Uterus (tissue), 2 donors: ENCODE measurements at regions not wholly inside any gene's neighbourhood (a gene's known extent, or its start where the extent isn't known, plus 50 kb on each side); places are given as distances from the start of the nearest gene placed in this dataset.

Source experiments
- POLR2A ChIP-seq, 2 donors: fragments of 450-650 bp; IDR thresholded peaks; one replicate each; pipeline ENCODE4 v1.6.1; 2016; ENCODE audit warnings: antibody characterized with exemption in 2 of 2, mild to moderate bottlenecking in 1 of 2, moderate library complexity in 1 of 2
- TF ChIP-seq, protein P1 (sequence below), 4 experiments: fragments of 200-600 bp in 2 of 4; fragments of 450-650 bp in 2 of 4; sonication (generic) in 2 of 4; IDR thresholded peaks; one replicate each; pipeline ENCODE4 v1.5.1; 2016 to 2019; ENCODE audit warnings: antibody characterized with exemption in 4 of 4, mild to moderate bottlenecking in 2 of 4, moderate library complexity in 1 of 4

DNA sequence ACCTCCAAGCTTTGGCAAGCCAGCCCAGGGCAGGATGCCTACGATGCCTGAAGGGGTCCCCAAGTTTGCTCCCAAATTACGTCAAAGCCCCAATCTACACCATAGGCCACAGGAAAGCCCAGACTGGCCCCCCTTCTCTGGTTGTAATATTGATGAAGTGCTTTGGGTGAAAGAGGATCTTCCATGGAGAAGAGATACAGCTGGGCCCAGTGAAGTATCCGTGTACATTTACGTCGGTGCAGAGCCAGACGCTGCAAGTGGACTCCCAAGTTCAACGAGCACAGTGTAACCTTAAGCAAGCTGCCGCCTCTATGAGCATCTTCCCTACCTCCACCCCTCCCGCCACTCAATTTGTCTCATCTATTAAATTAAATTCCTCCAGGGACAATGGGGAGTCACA lies 100.1 kb upstream of the TPM1 start:
- TF ChIP-seq, protein P1, sequence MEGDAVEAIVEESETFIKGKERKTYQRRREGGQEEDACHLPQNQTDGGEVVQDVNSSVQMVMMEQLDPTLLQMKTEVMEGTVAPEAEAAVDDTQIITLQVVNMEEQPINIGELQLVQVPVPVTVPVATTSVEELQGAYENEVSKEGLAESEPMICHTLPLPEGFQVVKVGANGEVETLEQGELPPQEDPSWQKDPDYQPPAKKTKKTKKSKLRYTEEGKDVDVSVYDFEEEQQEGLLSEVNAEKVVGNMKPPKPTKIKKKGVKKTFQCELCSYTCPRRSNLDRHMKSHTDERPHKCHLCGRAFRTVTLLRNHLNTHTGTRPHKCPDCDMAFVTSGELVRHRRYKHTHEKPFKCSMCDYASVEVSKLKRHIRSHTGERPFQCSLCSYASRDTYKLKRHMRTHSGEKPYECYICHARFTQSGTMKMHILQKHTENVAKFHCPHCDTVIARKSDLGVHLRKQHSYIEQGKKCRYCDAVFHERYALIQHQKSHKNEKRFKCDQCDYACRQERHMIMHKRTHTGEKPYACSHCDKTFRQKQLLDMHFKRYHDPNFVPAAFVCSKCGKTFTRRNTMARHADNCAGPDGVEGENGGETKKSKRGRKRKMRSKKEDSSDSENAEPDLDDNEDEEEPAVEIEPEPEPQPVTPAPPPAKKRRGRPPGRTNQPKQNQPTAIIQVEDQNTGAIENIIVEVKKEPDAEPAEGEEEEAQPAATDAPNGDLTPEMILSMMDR (IDR thresholded peaks at IDR 0.05): no peak
- TF ChIP-seq POLR2A (IDR thresholded peaks at IDR 0.05): no peak
